ENCODE measurements at regions not wholly inside any gene's neighbourhood (a gene's known extent, or its start where the extent isn't known, plus 50 kb on each side); places are given as distances from the start of the nearest gene placed in this dataset.

DNA sequence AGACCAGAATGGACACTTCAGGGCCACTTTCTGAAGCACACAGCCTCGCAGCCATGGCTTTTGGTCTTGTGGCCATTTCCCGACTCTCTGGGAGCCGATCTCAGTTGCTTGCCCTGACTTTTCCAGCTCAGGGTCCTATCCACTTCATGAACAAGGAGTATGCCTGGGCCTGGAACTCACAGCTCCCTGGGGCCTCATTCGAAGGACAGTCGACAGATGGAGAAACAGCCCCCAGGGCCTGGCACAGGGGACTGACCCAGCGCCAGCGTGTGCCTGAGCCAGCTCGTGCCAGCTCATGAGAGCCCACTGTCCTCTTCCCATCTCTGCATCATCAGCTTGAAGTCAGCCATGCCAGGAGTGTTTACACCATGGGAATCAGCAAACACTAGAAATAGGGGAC, 134.6 kb upstream of the GPC1 start:
- DNase-seq (ENCODE audit: low spot score) (peak; percentile 8), ATAC-seq (no peak)
- intact Hi-C loops (cut with DNase I): no loop called here

DNA sequence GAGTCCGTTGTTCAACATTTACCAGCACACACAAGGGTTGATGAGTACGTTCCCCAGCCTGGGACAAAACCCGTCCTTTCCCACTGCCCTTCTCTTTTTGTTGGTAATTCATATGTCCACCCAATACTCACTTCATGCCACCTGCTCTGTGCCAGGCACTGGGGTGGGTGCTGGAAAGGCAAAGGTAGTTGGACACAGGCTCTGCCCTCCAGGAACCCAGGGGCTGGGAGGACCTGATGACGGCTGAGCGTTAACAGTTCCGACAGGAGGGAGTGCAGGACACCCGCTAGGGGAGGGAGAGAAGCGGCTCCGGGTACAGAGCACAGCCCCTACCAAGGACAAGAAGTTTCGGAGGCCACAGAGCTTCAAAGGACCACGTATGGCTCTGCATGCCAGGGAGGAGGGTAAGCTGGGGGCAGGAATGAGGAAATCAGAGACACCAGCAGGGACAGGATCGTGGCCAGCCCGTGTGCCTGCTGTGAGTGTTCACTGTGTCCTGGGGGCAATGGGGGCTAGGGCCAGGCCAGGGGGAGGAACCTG, 134.1 kb upstream of the GPC1 start:
- intact Hi-C loops (cut with DNase I): no loop called here
- ATAC-seq (no peak), DNase-seq (ENCODE audit: low spot score) (peak; percentile 44)

DNA sequence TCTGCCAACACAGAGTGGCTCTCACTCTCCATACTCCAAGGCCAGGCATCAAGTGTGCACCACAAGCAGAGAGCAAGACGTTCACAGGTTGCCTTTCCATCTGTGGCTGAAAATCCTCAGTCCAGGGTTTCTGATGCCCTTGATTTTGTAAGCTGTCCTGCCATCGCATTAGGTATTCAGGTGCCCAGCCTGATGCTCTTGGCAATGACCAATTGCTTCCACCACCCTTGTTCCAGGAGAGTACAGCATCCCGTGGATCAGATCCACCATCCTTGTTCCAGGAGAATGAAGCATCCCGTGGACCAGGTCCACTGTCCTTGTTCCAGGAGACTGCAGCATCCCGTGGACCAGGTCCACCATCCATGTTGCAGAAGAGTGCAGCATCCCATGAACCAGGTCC, 133.4 kb upstream of the GPC1 start:
- DNase-seq (ENCODE audit: low spot score): no peak
- intact Hi-C loops (cut with DNase I): no loop called here
- no peak for ATAC-seq

DNA sequence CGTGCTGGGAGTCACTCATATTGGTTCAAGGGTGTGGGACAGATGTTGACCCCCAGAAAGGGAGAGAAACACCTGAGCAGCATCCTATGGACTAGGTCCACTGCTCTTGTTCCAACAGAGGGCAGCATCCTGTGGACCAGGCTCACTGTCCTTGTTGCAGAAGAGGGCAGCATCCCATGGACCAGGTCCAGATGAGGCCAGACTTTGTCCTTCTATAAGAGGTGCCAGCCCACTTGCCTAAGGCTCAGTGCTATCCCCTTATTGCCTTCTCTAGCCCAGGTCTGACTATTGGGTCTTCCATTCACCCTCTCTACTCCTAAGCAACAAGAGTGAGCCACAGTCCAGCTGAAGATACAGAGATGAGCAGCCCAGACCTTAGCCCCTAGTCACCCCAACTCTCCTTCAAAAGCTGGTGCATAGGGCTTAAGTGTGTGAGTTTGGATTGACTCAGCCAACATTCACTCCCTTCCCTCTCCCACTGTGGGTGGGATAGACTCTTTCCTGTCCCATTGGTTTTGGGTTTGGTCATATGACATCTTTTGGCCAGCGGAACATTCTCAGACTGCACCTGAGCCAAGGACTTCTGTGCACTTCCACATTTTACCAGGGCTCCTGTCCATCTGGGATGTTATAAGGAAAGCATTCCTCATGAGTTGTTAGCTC, 132.4 kb upstream of the GPC1 start:
- DNase-seq (ENCODE audit: low spot score) (no peak), ATAC-seq (no peak)
- intact Hi-C loops (cut with DNase I): no loop called here

DNA sequence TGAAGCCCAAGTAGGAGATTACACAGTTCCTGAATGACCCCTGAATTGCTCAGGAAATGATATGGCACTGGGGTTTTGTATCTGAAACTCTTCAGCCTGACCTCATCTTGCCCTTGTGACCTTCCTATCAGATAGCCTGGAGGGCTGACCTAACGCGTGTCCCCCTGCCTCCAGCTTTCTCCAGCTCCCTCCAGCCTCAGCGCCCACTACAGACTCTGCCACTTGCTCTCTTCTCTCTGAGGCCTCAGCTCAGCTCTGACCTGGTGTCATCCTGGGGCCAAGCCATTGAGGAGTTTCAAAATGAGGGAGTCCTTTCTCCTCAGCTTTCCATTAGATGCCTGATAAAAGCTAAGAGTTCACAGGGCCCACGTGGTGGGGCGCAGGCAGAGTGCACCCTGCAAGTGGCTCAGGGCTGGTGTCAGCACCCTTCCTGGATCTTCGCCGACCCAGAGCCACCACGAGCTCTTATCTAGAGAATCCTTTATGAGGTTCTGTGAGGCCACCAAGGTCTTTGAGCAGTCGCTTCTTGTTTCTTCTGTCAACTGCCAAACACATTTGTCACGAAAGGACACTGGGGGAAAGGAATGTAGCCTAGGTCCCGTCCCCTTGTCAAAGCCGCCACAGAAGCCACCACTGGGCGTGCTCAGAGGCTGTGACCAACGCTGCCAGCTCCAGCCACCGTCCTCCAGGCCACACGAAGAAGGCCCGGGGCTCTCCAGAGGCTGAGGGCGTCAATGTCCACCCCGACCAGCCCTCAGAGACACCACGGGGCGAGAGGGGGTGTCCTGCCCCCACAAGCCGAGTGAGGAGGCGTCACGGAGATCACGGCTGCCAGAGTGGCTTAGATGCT, 131.3 kb upstream of the GPC1 start:
- ATAC-seq (no peak), DNase-seq (ENCODE audit: low spot score) (no peak)
- intact Hi-C loops (cut with DNase I): no loop called here

DNA sequence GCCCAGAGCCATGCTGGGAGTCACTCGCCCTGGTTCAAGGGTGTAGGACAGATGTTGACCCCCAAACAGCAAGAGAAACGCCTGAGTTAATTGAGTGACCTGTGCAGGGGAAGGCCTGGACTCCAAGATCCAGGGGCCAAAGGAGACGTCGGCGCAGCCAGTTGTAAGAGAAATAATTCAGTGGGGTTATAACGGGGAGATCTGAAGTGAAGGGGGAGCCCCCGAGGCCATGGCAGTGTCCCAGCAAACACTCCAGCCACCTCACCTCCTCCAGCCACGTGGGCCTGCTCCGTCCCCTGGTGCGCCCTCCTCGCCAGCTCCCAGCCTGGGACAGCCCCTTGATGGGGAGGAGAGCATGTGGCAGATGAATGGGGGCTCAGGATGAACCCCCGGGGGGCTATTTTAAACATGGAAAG, 130.7 kb upstream of the GPC1 start:
- ATAC-seq (no peak), DNase-seq (ENCODE audit: low spot score) (no peak)
- intact Hi-C loops (cut with DNase I): no loop called here

DNA sequence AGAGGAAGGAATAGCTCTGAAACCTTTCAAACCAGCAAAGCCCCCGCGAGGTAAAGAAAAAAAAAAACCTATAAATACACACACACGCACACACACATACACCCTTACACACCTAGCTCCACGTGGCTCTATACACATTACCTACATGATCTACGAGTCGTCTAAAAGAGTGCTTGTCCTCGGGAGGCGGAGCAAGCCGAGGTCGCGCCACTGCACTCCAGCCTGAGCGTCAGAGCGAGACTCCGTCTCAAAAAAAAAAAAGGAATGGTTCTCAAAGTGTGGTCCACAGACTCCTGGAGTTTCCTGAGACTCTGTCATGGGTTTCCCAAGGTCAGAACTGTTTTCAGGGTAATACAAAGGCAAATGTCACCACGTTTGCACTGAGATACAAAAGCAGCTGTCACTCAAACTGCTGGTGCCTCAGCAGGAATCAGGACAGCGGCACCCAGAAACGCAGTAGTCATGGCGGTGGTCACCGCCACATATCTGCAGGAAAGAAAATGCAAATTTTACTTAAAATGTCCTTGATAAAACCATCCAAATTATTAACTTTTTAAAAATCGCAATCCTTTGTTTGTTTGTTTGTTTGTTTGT, 130.0 kb upstream of the GPC1 start:
- intact Hi-C loops (cut with DNase I): no loop called here
- DNase-seq (ENCODE audit: low spot score) (no peak), ATAC-seq (no peak)

DNA sequence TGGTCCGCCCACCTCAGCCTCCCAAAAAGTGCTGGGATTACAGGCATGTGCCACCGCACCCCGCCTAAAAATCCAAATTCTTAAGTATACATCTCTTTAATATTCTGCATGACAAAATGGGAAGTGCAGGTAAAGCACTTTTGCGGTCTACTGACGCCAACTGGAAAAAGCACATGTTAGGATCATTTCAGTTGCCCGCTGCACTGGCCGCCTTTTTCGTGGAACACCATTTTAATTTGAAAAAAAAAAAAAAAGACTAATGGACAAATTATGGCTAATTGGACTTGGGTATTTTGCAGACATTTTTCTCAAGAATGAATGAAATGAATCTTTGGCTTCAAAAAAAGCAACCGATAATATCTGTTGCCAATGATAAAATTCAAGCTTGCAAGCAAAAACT, 129.3 kb upstream of the GPC1 start:
- ATAC-seq: no peak
- intact Hi-C loops (cut with DNase I): no loop called here
- DNase-seq (ENCODE audit: low spot score): no peak

DNA sequence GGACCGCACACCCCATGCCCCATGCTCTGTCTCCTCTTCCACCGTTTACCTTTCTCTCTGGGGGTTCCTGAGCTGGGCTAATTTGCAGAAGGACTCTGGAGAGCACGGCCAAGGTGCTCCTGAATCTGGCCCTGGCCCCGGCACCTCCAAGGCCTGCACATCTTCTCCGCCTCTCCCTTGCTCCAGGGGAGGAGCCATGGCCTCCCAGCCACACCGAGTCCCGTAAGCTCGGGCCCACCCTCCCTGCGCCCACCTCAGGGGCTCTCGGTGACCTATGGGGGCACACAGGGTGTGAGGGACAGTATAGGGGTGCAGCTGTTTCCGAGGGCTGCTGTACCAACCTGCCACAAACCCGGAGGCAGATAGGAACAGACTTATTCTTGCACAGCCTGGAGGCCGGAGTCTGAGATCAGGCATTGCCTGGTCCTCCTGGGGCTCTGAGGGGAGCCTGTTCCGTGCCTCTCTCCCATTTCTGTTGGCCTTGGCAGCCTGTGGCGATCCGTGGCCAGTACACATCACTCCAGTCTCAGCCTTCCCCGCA, 127.3 kb upstream of the GPC1 start:
- DNase-seq (ENCODE audit: low spot score) (peak; percentile 31), ATAC-seq (peak; percentile 22)
- intact Hi-C loops (cut with DNase I): no loop called here

DNA sequence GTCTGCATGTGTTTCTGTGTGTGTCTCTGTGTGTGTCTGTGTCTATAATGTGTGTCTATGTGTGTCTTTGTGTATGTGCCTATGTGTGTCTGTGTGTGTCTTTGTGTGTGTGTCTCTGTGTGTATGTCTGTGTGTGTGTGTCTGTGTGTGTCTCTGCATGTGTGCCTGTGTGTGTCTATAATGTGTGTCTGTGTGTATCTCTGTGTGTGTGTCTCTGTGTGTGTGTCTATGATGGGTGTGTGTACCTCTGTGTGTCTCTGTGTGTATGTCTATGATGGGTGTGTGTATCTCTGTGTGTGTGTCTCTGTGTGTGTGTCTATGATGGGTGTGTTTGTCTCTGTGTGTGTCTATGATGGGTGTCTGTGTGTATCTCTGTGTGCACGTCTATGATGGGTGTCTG, 126.2 kb upstream of the GPC1 start:
- ATAC-seq (no peak), DNase-seq (ENCODE audit: low spot score) (no peak)
- intact Hi-C loops (cut with DNase I): no loop called here

DNA sequence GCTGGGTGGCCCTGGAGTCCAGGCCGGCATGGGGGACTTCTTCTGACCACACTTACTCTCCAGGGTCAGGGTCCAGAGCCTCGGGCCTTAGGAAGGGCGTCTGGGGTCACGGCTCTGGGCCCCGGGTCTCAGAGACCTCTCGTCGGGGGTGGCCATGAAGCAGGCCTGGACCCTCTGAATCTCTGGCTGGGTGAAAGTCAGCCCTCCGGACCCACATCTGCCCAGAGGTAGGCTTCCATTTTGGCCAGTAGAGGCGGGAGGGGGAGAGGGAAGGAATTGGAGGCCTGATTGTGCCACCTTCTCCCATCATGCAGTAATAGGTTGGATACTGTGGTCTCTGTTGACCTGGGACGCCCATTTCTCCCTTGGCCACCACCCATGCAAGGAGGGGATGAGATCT, 125.3 kb upstream of the GPC1 start:
- DNase-seq (ENCODE audit: low spot score): peak; percentile 42
- intact Hi-C loops (cut with DNase I): loop anchor here (5.0 kb wide), 1 partner anchor 1162 kb away; no protein-coding TSS in a partner anchor

DNA sequence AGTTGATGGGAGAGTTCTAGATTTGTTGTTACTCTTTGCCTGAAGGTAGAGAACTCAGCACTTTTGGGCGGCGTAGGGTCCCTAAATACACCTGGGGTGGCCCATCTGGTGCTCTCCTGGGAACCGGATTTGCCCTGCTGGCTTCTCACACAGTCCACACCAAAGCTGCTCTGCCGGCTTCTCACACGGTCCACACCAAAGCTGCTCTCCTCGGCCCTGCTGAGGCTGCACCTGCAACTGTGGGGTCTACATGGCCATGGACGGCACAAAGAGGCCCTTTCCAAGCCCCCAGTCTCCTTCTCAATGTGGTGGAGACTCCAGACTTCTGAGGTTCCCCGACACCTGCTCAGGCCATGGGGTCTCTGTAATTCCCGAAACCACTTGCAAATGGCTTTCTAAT, 124.8 kb upstream of the GPC1 start:
- peak; percentile 35 for DNase-seq (ENCODE audit: low spot score)
- intact Hi-C loops (cut with DNase I): loop anchor here (5.0 kb wide), 1 partner anchor 1162 kb away; no protein-coding TSS in a partner anchor
- no peak for ATAC-seq

More for the DNA sequence above, 125.3 kb upstream of the GPC1 start:
- no peak for ATAC-seq

DNA sequence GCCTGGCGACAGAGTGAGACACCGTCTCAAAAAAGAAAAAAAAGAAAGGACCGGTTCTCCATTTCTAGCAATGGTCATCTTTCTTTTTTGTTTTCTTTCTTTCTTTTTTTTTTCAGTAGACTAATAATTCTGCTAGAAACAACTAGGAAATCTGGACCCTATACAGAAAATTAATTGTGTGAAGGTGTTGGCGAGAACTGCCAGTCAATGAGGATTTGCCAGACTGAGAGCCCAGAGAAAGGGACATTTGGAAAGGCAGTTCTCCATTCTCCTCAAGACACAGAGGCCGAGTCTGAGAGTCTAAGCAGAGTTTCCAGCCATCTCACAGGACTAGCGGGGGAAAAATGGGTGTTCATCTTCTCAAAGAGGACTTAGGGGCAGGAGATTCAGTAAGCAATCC, 123.6 kb upstream of the GPC1 start:
- DNase-seq (ENCODE audit: low spot score) (peak; percentile 7), ATAC-seq (no peak)
- intact Hi-C loops (cut with DNase I): loop anchor here (5.0 kb wide), 1 partner anchor 1160 kb away; no protein-coding TSS in a partner anchor

DNA sequence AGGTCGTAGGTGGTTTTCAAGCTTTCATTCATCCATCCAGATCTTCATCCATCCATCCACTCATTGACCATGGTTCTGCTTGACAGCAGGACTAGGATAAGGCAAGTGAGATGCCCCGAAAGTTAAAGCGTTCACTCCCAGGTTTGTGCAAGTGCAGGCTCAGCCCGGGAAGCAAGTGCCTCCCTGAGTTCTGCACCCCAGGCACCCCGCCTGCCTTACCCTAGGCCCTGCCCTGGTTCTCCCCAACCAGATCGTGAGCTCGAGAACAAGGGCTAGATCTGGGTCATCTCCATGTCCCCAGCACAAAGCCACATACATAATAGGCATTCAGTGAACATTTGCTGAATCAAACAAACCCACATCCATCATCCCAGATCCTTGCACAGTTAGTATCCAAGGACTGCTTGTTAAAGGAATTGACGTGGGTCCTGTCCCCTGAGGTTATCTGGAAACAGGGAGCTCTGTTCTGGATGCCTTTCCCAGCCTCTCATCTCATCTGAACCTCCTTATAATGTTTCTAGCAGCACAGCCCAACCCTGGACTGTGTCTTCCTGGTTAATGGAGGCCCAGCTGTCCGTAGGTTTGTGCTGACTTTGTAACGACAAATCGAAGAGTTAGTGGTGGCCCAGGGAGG, 116.1 kb upstream of the GPC1 start:
- ATAC-seq (peak; percentile 27), DNase-seq (ENCODE audit: low spot score) (peak; percentile 26)
- intact Hi-C loops (cut with DNase I): no loop called here

DNA sequence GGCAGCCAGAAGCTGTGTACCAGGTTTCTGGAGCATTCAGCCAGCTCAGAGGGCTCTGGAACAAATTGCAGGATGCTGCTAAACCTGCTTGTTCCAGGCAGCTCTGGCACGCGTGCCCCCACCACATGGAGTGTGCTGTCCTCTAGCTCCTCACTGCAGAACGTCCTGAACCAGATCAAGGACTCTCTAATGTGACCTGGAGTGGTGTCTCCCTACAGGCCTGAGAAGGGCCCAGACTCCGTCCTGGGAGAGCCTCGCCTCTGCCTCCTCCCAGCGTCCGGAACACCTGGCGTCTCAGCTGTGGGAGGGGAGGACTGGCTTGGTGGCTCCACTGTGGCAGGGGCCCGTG, 115.6 kb upstream of the GPC1 start:
- intact Hi-C loops (cut with DNase I): no loop called here
- ATAC-seq: peak; percentile 53
- no peak for DNase-seq (ENCODE audit: low spot score)

DNA sequence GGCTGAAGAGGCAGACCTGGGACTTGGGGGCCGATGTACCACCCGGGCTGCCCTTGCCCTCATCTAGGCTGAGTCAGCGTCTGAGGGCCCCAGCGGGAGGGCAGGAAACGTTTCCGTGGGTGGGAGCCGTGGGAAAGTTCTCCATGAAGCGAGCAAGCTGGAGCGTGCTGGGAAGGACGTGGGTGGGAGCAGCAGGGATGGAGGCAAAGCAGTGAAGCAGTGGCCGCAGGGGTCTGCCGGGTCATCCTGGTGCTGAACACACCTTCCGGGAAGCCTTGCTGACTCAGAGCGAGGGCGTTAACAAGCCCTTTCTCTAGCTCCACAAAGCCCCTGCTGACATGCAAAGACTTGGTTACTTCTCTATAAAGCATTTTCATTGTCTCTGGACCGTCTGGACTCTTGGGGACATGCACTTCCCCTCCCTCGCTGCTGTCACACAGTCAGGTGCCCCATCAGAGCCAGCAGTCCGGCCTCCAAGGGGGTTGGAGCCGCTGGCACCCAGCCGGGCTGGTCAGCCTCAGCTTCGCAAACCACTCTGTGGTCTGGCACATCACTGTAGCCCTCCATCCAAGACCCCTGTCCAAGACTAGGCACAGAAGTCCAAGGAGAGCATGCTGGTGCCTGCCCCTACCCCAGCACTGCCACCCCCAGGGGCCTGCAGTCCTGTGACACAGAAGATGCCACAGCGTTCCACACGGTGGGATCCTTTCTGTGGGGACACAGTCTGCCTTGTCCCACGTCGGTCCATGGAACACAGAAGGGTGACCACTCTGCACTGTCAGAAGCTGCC, 115.1 kb upstream of the GPC1 start:
- ATAC-seq: peak; percentile 71
- intact Hi-C loops (cut with DNase I): no loop called here
- peak; percentile 58 for DNase-seq (ENCODE audit: low spot score)

DNA sequence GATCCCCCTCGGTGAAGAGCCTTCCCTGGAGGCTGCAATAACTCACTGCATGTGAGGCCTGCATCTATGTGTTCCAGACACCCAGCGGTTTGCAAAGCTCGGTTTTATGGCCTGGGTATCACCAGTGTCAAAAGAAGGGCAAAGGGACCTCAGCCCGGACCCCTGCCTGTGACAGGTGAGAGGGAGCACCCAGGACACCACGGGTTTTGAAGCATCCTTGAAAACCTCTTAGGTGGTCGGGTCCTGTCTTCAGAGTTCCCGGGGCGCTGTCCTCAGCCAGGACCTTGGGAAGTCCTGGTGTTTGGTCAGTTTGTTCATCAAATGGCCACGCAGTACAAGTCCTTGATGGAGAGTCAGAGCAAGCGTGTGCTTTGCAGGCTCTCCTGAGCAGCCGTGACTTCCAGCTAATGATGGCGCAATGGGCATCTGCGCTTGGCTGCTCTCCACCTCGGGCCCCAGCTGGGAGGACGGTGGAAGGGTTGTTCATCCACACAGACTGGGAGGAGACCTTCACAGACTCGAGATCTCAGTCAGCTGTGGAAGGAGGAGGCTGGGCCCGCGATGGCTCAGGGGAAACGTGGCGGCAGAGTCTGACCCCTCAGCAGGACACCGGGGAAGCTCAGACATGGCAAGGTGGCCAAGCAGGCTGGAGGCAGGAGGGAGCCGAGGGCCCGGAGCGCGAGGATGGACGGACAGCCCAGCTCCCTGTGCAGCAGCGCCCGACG, 113.1 kb upstream of the GPC1 start:
- intact Hi-C loops (cut with DNase I): no loop called here
- DNase-seq (ENCODE audit: low spot score): no peak
- ATAC-seq: no peak

DNA sequence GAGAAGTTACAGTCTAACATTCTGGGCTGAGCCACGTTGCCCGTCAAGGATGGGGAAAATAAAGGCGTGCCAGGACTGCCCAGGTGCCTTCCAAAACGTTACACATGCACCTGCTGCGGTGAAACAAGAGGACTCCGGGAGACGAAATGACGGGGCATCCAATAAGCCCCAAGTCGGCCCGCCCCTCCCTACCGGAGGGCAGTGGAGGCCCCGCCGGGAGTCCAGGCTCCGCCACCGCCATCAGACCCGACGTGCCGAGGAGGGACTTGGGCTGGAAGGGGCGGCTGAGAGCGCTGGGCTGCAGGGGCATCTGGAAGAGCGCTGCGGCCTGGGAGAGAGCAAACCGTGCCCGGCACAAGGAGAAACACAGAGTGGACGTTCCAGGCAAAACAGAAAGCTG, 112.5 kb upstream of the GPC1 start:
- DNase-seq (ENCODE audit: low spot score): no peak
- ATAC-seq: no peak

More for the DNA sequence above, 112.5 kb upstream of the GPC1 start:
- intact Hi-C loops (cut with DNase I): no loop called here

All from sciatic nerve (tissue), 2 donors.